Dermis blood vessel endothelial cell (primary cell): ENCODE measurements at regions not wholly inside any gene's neighbourhood (a gene's known extent, or its start where the extent isn't known, plus 50 kb on each side); places are given as distances from the start of the nearest gene placed in this dataset.

Experiments
- DNase-seq: peaks from one replicate; pipeline ENCODE4 v3.0.0; 2010

GRCh38 chr3:78003090-78003489 is 963.2 kb downstream of the ROBO2 start:
- no peak for DNase-seq

DNA sequence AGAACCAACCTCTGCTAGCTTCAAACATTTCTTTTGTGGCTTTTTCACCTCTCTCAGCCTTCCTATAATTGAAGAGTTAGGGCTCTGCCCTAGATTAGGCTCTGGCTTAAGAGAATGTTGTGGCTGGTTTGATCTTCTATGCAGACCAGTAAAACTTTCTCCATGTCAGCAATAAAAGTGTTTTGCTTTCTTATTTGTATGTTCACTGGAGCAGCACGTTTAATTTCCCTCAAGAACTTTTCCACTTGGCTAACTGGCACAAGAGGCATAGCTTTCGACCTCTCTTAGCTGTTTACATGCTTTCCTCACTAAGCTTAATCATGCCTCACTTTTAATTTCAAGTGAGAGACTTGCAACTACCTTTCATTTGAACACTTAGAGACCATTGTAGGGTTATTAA is 964.7 kb downstream of the ROBO2 start:
- DNase-seq = no peak

DNA sequence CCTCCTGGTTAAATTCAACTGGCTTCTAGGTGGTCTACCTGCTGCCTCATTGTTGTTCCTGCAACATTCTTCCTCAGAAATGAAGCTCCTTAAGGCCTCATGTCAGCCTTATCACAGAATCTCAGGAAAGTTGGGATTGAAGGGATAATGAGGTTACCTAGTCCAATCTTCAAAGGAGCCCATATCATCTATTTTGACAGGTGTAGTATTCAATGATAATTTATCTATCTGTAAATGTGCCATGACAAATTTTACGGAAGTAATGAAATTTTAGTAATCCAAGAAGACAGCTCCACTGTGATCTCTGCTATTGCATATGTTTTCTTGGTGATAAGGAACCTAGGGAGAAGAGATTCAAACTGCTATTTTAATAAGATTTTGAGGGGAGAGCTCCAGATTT is 973.8 kb downstream of the ROBO2 start:
- DNase-seq = no peak

DNA sequence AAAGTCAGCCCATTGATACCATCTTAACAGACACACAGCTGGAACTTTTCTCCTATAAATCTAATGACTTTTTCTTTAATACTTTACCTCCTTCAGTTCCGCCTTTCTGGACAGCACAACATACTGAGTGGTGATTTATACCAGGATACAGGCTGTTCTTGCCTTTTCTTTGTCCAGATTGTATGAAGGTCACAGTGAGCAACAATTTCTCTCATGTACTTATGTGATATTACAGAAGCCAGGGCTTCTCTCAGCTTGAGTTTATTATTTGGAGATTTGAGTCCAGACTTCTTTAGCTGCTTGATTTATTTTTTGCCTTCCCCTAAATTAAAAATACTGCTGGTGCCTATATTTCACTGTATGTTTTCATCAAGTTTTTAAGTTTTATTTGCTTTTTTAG is 976.0 kb downstream of the ROBO2 start:
- DNase-seq = no peak

DNA sequence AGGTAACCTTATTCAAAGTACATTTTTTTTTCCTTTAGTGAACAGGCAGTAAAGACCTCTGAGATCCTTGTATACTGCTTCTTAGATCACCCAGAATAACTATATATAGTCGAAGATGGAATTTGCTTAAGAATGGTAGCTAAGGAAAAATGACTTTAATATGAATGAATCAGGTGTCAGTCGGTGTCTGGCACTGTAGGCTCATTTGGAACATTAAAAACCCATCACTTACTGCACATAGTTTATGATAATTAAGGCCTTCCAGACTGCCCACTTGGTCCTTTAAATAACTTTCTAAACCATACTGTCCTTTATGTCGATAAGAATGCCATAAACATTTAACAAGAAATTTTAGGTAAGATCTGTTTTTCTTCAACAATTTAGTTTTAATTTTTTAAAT is 981.8 kb downstream of the ROBO2 start:
- DNase-seq = no peak

- no peak for DNase-seq
Measured at GRCh38 chr3:78022232-78022631, 982.3 kb downstream of the ROBO2 start.

DNA sequence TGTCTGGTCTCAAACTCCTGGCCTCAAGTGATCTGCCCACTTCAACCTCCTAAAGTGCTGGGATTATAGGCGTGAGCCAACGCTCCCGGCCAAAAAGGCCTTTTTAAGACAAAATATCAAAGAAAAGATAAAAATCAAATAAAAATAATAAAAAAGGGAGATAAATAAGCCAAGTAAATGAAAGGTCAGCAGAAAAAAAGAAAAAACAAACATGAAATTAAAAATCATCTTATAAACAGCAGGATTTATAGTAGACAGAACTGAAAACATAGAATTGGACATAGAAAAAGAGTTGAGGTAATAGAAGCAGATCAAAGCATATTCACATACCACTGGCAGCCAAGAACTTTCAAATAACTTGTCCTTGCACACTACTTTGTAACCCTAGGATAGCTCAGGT is 983.4 kb downstream of the ROBO2 start:
- DNase-seq = no peak

DNA sequence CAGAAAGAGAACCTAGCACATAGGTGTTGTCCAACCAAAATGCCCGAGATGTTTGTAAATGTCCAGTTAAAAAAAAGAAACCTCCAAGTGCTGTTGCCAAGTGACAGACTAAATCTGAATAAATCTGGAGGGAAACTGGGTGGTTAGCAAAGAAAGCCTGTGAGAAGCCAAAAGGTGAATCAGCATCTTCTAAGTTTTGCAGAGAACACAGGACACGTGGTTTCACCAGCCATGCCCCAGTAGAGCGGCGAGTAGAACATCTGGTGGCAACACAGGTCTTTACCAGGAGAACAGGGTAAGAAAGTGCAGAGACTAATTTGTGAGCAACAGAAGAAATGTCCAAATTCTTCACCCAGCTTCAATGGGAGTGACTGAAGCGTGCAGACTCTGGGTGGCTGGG is 986.0 kb downstream of the ROBO2 start:
- no peak for DNase-seq

- no peak for DNase-seq
Measured at GRCh38 chr3:78026318-78026828, 986.5 kb downstream of the ROBO2 start.

DNA sequence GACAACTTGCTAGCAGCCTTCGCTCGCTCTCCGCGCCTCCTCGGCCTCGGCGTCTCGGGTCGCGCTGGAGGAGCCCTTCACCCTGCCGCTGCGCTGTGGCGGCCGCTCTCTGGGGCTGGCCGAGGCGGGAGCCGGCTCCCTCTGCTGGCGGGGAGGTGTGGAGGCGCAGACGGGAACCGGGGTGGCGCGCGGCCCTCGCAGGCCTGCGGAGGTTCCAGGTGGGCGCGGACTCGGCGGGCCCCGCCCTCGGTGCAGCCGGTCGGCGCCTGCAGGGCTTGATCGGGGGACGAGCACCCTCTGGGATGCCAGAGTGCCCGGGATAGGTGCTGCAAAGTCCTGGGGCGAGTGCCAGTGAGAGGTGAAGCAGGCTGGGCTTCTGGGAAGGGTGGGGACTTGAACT is 989.9 kb downstream of the ROBO2 start:
- DNase-seq = no peak

DNA sequence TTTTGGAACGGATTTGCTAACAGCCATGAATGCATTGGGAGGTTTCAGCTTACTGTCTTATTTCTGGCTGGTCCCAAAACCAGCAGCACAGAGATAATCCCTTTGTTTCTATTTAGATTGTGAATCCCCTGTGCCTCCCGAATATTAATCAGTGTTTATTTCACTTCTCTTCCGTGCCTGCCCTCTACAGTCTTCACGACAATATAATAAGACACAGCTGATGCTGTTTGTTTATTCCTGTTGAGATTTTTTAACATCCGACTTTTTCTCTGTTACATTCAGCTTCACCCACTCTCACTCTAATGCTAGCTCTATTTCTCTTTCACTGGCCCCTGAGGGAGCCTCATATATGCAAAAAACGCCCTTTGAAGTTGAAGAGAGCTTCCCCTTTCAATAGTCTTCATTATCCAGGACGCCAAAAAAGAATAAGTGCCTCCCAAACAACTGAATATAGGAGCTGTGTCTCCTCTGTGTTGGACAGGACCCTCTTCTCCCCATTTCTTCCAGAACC is 995.3 kb downstream of the ROBO2 start:
- no peak for DNase-seq

DNA sequence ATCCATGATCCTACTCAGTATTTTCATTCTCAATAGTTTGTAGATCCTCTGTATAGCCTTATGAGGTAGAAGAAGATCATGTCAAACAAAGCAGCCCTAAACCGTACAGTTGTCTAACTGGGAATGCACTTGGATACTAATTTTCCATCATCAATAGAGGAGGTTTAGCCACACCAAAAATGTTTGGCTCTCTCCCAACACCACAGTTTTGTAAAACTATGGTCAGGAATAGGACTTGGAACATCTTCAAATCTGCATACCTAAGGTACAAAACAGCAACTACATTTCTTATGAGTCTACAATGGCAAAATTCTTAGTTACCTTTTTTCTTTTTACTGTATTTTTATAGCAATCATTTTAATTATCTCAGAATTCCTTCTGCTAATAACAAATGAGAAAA is 1001.6 kb downstream of the ROBO2 start:
- DNase-seq = peak; percentile 7

DNA sequence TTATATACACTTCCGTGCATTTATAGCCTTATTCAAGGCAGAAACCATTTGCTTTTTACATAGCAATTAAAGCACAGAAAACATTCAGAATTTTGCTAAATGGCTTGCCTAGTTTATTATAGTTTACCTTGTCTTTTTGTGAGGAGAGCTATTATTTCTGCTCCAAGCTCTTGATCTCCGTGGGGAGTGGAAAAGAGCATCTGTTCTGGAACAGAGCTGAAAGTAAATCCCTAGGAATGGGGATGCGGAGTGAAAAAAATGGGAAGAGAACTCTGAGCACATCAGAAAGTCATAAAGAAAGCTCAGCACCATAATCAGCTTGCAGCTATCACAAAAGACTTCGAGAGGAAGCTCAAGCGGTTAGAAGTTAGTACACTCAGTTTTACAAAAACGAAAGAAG is 1006.7 kb downstream of the ROBO2 start:
- no peak for DNase-seq

GRCh38 chr3:78048698-78049097 is 1008.8 kb downstream of the ROBO2 start:
- DNase-seq = peak; percentile 4

- no peak for DNase-seq
Measured at GRCh38 chr3:78049521-78049920, 1009.6 kb downstream of the ROBO2 start.

DNA sequence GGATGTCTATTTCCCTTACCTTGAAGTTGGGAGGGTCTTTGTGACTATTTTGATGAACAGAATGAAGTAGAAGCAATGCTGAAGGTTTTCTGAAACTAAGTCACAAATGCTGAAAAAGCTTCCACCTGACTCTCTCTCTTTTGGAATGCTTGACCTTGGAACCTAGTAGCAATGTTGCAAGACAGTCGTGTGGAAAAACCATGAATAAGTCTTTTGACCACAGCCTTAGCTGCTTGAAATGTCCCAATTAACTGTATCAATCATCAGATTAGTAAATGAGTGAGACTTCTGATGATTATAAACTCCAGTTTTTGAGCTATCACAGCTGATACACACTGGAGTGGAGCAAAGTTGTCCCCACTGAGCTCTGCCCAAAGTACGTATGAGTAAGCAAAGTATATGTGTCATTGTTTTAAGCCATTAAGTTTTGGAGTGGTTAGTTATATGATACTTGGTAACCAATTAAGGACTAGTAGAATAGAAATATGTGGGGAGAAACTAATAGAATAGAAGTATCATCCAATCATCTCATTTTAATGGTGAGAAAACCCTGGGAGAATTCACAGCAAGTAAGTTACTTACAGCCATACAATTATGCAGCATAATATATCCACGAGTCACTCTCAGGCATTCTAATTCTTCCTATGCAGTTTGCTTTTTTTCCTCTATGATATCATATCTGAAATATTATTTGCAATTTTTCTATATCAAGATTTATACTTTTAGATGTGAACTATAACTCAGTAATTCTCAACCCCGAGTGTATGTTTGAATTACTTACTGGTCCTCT is 1010.6 kb downstream of the ROBO2 start:
- no peak for DNase-seq

GRCh38 chr3:78052746-78053145 is 1012.8 kb downstream of the ROBO2 start:
- no peak for DNase-seq

GRCh38 chr3:78066287-78066686 is 1026.4 kb downstream of the ROBO2 start:
- no peak for DNase-seq

GRCh38 chr3:78070188-78070587 is 1030.3 kb downstream of the ROBO2 start:
- DNase-seq = no peak

DNA sequence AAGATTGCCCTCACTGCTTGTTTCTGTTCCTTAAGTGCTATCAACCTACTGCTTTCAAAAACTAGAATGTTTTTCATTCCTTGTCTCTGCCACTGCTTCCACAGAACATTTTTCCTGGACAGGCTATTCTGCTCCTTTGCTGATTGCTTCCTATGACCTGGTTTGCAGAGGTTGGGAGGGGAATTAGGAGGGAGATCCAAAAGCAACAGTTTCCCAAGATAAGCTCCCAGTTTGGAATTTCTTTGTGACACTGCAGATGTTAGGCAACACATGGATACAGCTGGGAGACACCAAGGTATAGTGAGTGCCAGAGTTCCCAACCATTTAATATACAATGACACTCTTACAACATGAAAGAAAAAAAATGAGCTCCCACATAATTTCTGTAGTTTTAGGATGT is 1036.5 kb downstream of the ROBO2 start:
- DNase-seq = no peak

- DNase-seq = no peak
Measured at GRCh38 chr3:78077178-78077577, 1037.3 kb downstream of the ROBO2 start.

DNA sequence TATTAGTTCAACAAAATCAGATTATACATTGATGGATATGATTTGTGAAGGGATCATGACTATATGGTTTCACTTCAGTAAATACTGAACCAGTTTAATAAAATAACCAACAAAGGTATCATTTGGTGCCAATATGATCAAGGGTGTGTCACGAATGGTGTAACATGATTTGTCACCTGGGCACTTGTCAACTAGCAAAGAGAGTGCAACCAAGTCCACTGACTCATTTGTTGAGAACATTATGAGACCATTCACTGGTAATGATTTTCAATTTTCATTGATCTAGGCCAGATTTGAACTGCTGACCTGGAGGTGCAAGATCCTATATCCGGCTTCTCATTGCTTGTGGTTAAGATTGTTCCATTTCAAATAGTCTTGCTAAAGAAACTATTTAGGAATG is 1037.9 kb downstream of the ROBO2 start:
- no peak for DNase-seq

DNA sequence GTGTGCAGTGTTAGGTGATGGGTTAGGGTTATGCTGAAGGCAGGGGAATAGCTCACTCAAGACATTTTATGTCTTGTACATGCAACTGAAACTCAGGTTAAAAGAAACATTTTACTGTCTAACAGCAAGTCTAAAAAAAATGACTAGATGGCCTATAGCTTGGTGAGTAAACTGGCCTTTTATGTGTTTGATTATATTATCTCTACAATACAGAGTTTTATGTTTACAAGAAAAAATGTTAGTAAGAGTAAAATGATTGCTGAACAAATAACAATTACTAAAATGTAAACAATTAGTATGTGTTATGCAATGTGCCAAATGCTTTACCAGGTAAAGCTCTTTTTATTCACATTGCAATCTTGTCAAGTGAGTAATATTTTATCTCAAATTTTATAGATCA is 1039.6 kb downstream of the ROBO2 start:
- DNase-seq = no peak

DNA sequence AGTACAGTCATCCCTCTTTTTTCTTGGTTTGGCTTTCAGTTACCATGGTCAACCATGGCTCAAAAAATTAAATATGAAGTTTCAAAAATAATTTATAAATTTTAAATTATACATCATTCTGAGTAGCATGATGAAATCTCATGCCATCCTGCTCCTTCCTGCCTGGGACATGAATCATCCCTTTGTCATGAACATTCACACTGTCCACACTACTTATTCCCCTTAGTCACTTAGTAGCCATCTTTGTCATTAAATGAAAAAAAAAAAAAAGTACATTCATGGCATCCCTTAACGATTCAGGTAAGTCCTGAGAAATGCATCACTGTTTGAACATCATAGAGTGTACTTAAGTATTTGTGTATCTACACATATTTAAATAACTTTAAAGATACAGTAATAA is 1046.3 kb downstream of the ROBO2 start:
- no peak for DNase-seq

- DNase-seq = no peak
Measured at GRCh38 chr3:78087134-78087533, 1047.2 kb downstream of the ROBO2 start.
